ENCODE measurements at regions not wholly inside any gene's neighbourhood (a gene's known extent, or its start where the extent isn't known, plus 50 kb on each side); places are given as distances from the start of the nearest gene placed in this dataset.

DNA sequence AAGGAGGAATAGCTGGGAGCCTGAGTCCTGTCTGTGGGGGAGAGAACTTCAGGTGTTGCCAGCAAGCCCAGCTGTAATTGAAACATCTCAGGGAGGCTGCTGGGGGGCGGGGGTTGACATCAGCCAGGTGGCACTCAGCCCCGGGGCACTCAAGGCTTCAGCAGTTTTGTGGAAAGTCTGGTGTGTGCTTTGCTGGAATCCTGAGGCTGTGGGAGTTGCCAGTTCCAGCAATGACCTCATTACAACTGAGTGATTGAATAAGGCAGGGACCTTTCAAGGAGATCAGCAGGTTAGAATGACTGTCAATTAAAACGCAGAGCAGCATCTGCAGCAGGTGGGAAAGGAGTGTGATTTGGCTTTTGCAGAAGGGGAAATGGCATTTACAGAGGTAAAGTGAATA lies 75.7 kb downstream of the FAM43A start:
- TF ChIP-seq, protein P1, sequence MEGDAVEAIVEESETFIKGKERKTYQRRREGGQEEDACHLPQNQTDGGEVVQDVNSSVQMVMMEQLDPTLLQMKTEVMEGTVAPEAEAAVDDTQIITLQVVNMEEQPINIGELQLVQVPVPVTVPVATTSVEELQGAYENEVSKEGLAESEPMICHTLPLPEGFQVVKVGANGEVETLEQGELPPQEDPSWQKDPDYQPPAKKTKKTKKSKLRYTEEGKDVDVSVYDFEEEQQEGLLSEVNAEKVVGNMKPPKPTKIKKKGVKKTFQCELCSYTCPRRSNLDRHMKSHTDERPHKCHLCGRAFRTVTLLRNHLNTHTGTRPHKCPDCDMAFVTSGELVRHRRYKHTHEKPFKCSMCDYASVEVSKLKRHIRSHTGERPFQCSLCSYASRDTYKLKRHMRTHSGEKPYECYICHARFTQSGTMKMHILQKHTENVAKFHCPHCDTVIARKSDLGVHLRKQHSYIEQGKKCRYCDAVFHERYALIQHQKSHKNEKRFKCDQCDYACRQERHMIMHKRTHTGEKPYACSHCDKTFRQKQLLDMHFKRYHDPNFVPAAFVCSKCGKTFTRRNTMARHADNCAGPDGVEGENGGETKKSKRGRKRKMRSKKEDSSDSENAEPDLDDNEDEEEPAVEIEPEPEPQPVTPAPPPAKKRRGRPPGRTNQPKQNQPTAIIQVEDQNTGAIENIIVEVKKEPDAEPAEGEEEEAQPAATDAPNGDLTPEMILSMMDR (IDR thresholded peaks at IDR 0.05; ENCODE audit: low read length): no peak
- no peak for TF ChIP-seq EZH2 (optimal IDR thresholded peaks at IDR 0.05; ENCODE audit: low read depth, low read length)

All from MM.1S (cell line).